ACHN (cell line): ENCODE measurements at regions not wholly inside any gene's neighbourhood (a gene's known extent, or its start where the extent isn't known, plus 50 kb on each side); places are given as distances from the start of the nearest gene placed in this dataset.
A peak's percentile ranks its signal among the peaks of the same experiment; 100 is the strongest.

Experiments used
- DNase-seq: peaks from one replicate; pipeline ENCODE4 v3.0.0-alpha.2; 2015
- in situ Hi-C: cut with HindIII; loops from 2 replicates; pipeline ENCODE4 v1.10.0; 2017; ENCODE audit warnings: low sequenced_read_pairs, low pct_ligation_motif_present, low pct_unique_long_range_greater_than_20kb

DNA sequence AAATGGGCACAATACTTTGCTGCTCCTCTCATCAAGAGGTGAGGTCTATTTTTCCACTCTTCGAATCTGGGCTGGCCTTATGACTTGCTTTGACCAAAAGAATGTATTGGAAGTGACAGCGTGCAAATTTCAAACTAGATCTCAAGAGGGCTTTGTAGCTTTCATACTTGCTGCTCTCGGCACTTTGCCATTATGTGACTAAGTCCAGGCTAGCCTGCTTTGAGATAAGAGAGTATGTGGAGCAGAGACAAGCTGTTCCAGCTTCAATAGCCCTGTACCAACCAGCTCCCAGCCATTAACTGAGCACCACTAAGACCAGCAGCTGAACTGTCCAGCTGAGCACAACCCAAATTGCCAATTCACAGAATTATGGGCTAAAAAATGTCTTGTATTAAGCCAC is 124.6 kb downstream of the ACER2 start:
- in situ Hi-C loops = no loop called here
- DNase-seq = no peak

GRCh38 chr9:19527663-19528062 is 118.9 kb downstream of the ACER2 start:
- in situ Hi-C loops = no loop called here

GRCh38 chr9:19522558-19522957 is 113.7 kb downstream of the ACER2 start:
- DNase-seq = no peak
- in situ Hi-C loops = no loop called here

More at GRCh38 chr9:19527663-19528062, 118.9 kb downstream of the ACER2 start:
- no peak for DNase-seq

- in situ Hi-C loops = no loop called here
- no peak for DNase-seq
Observed at GRCh38 chr9:19521205-19521604, 112.4 kb downstream of the ACER2 start.

DNA sequence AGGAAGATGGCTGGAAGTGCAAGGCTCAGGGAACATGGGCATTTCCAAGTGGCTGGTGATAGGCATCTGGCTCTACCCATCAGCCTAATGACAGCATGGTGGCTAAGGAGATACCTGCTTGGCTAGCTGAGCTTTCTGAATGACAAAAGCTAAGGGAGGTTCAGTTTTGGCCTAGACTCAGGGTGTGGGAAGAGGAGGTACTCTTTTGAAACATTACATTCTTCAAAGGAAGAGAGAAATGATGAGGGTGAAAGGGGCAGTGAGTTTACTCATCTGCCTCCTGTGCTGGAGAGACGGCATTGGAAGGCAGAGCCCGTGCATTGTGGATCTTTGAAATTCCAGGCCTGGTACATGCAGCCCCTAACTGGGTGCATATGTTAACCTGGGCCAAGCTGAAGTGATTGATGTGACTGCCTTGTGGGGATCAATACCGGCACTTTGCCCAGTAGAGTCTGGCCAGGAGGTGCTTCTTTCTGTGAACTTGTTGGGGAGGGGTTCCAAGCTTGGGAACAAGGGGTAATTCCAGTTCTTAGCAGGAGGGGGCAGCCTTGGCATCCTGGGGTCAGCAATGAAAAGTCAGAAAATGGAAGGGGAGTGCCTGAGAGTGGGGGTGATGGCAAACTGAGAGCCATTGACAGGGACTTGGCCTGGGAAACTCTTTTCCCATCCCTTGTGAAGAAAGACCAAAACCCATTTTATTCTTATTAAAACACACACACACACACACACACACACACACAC is 108.6 kb downstream of the ACER2 start:
- DNase-seq = peak; percentile 31
- in situ Hi-C loops = no loop called here

GRCh38 chr9:19516348-19516747 is 107.5 kb downstream of the ACER2 start:
- in situ Hi-C loops = no loop called here
- DNase-seq = no peak

DNA sequence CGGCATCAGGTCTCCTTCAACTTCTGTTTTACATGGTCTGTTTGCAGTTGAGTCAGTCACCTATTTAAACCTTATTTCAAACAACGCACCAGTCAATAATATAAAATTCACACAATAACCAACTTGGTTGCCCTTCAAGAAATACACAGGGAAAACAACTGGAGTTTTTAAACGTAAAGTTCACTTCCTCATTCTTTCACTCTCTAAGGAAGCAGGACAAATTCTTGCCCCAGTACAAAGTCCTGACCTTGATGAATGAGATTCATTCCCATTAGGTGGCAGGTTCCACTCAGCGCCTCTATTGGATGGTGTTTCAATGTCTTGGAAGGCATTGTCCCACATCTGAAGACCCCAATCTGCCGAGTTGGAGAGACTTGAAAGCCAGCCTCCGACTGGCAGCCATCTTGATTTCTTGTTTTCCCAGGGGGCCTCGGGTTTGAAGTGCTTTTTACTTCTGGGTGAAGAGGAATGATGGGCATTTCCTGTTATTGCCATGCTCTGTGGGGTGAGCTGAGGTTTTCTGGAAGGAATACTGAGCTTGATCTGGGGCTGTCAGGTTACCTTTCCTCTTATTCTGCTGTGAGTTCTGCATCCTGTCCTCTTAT is 105.0 kb downstream of the ACER2 start:
- in situ Hi-C loops = no loop called here
- DNase-seq = no peak

- in situ Hi-C loops = no loop called here
- no peak for DNase-seq
Observed at GRCh38 chr9:19512103-19512832, 103.5 kb downstream of the ACER2 start.

GRCh38 chr9:19511694-19512093 is 102.9 kb downstream of the ACER2 start:
- no peak for DNase-seq
- in situ Hi-C loops = no loop called here

- DNase-seq = no peak
- in situ Hi-C loops = no loop called here
Observed at GRCh38 chr9:19510907-19511306, 102.1 kb downstream of the ACER2 start.
